Immature natural killer cell (primary cell): ENCODE measurements at regions not wholly inside any gene's neighbourhood (a gene's known extent, or its start where the extent isn't known, plus 50 kb on each side); places are given as distances from the start of the nearest gene placed in this dataset.

ENCODE experiments used
- DNase-seq, 3 donors: peaks; one replicate each; pipeline ENCODE4 v3.0.0; 2022; ENCODE audit warnings: mixed read lengths in 1 of 3
- H3K27ac Mint-ChIP-seq, 6 donors: one replicate each; pipeline ENCODE4 v1.8.0; 2020; ENCODE audit warnings: mixed read lengths in 6 of 6, mild to moderate bottlenecking in 5 of 6, inconsistent platforms in 4 of 6, moderate library complexity in 3 of 6
- H3K27me3 Mint-ChIP-seq, 3 donors: one replicate each; pipeline ENCODE4 v1.8.0; 2020 to 2021; ENCODE audit warnings: low read depth in 3 of 3, mild to moderate bottlenecking in 3 of 3, mixed read lengths in 3 of 3, moderate library complexity in 3 of 3, inconsistent platforms in 1 of 3
- H3K36me3 Mint-ChIP-seq, 3 donors: one replicate each; pipeline ENCODE4 v1.8.0; 2020; ENCODE audit warnings: mixed read lengths in 3 of 3, inconsistent platforms in 2 of 3, mild to moderate bottlenecking in 2 of 3
- H3K4me1 Mint-ChIP-seq, 2 donors: one replicate each; pipeline ENCODE4 v1.8.0; 2020; ENCODE audit warnings: inconsistent platforms in 2 of 2, mild to moderate bottlenecking in 2 of 2, mixed read lengths in 2 of 2, moderate library complexity in 1 of 2
- H3K4me3 Mint-ChIP-seq, 5 donors: one replicate each; pipeline ENCODE4 v1.8.0; 2020; ENCODE audit warnings: mild to moderate bottlenecking in 5 of 5, mixed read lengths in 5 of 5, inconsistent platforms in 3 of 5, moderate library complexity in 3 of 5
- H3K9me3 Mint-ChIP-seq, 6 donors: one replicate each; pipeline ENCODE4 v1.8.0; 2020; ENCODE audit warnings: mild to moderate bottlenecking in 6 of 6, mixed read lengths in 6 of 6, inconsistent platforms in 4 of 6, moderate library complexity in 3 of 6

DNA sequence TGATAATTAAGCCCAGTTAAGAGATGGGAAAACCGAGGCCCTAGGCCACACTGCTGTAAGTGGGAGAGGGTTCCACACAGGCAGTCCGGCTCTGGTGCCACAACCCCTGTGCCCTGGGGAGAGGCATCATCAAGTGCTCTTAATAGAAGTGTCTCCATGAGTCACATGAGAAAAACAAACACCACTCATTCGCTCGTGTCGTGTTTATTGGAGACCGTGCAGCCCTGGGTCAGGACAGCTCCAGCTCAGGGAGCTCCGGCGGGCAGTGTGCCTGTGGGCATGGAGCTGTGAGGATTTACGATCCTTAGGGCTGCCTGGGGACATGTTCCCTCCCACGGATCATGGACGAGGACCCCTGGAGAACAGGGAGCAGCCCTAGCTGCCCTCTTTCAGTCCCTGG, 658.5 kb downstream of the AJAP1 start:
- no peaks in the 10 kb centered on the region for H3K9me3 Mint-ChIP-seq
- H3K4me1 Mint-ChIP-seq, result no peaks in the 10 kb centered on the region
- H3K36me3 Mint-ChIP-seq, result no peaks in the 10 kb centered on the region
- no peak overlapping the region for H3K27ac Mint-ChIP-seq
- no peak for DNase-seq
- no peak overlapping the region for H3K4me3 Mint-ChIP-seq
- H3K27me3 Mint-ChIP-seq, result peaks cover 0 to 5% (median 2%) of the 10 kb centered on the region in 3 donors

DNA sequence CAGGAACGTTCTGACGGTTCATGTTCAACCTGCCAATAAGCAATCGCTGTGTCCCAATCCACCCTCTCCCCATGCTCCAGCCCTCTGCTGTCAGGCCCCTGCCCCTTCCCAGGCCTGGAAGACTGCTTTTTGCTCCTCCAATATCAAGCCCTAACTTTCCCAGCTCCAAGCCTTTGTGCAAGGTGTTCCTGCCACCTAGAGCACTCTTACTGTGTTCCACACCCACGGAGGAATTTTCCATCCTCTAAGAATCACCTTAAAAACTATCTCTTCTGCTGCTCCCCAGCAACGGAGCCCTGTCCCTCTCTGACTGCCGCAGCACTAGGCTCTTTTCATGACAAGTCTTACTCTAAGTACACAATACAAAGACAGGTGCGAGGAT, 657.9 kb downstream of the AJAP1 start:
- Mint-ChIP-seq H3K4me3 (no peak overlapping the region), H3K27ac (no peak overlapping the region), H3K9me3 (no peaks in the 10 kb centered on the region), H3K36me3 (no peaks in the 10 kb centered on the region), H3K4me1 (no peaks in the 10 kb centered on the region), H3K27me3 (peaks cover 0 to 5% (median 2%) of the 10 kb centered on the region in 3 donors)
- no peak for DNase-seq

DNA sequence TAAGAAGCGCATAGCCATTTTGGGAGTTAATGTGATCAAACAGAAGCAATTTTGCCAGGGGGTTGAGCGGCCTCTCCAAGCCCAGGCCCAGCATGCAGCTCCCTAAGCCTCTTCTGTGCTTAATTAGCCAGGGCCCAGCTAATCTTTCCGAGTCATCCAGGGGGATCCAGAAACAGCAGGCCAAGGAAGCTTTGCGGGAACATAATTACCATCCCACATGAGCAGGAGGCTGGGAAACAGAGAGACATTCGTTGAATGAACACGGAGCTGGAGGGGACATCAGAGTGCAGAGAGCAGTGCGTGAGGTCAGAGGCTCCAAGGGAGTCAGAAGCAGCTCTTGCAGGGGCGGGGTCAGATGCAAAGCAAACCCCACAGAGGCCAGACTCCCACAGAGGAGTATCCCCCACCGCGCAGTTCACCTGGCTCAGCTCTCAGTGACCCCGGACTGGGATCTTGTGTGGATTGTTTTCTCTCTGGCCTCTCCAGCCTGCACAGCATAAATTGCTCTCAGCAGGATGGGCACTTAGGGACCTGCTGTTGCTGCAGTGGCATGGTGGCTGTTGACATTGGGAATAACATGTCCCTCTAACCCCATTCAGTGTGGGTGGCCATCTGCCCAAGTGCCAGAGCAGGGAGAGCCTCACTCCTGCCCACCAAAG, 657.4 kb downstream of the AJAP1 start:
- Mint-ChIP-seq H3K4me3 (no peak overlapping the region), H3K36me3 (no peaks in the 10 kb centered on the region), H3K27ac (no peak overlapping the region), H3K4me1 (no peaks in the 10 kb centered on the region), H3K27me3 (peaks cover 0 to 4% (median 2%) of the 10 kb centered on the region in 3 donors), H3K9me3 (no peaks in the 10 kb centered on the region)
- DNase-seq, result no peak

DNA sequence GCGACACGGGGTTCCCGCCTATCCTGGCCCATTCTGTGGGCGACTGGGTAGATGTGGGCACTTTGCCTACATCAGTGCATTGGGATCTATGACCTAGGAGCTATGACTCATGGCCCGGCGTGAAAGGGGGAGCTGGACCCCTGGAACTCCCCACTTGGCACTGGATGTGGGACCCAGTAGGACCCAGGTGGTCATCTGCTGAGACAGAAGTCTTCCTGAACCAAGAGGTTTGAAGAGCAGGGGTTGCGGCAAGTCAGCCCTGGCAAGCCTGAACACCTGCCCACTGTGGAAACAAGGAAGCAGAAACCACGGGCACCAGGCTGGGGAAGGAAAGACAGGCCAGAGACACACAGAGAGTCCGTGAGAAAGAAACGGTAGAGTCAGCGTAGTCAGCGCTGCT, 656.7 kb downstream of the AJAP1 start:
- no peaks in the 10 kb centered on the region for H3K4me1 Mint-ChIP-seq
- DNase-seq, result no peak
- H3K9me3 Mint-ChIP-seq, result no peaks in the 10 kb centered on the region
- H3K36me3 Mint-ChIP-seq, result no peaks in the 10 kb centered on the region
- H3K27ac Mint-ChIP-seq, result no peak overlapping the region
- peaks cover 0 to 4% (median 2%) of the 10 kb centered on the region in 3 donors for H3K27me3 Mint-ChIP-seq
- H3K4me3 Mint-ChIP-seq, result no peak overlapping the region

DNA sequence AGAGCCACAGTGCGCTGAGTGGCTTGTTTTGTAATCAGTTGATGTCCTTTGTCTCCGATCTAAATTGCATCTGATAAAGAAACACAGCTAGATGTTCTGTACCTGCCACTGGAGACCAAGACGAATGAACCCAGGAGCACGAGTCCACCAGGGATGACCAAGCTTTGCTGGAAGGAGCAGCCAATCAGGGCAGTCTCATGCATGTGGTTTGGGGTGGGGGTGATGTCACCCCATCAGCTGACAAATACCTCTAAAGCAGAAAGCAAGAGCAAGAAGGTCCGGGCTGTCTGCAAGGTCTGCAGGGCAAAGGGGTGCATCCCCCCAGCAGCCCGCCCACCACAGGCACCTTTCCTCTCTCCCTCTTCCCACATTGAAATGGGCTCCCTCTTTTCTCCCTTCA, 653.8 kb downstream of the AJAP1 start:
- no peaks in the 10 kb centered on the region for H3K9me3 Mint-ChIP-seq
- H3K4me1 Mint-ChIP-seq, result no peaks in the 10 kb centered on the region
- DNase-seq, result no peak
- H3K36me3 Mint-ChIP-seq, result no peaks in the 10 kb centered on the region
- H3K27ac Mint-ChIP-seq, result no peak overlapping the region
- H3K4me3 Mint-ChIP-seq, result no peak overlapping the region
- peaks cover 0 to 4% (median 0%) of the 10 kb centered on the region in 3 donors for H3K27me3 Mint-ChIP-seq

DNA sequence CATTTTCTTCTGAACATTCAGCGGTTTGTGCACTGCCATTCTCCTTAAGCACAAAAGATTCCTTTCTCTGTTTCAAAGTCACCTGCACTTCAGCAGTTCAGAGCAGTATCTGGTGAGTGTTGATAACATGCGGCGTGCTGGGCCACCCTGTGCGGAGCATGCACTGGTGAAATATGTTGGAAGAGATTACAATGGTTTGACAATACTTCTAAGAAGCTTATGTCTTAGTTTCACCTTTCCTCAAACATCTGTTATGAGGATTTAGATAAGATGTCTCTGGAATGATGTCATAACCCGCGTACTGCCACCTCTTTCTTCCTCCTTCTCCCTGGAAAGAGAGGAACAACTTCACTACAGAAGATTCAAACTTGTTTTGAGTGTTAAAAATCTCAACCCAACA, 650.3 kb downstream of the AJAP1 start:
- no peaks in the 10 kb centered on the region for H3K4me1 Mint-ChIP-seq
- H3K9me3 Mint-ChIP-seq, result no peaks in the 10 kb centered on the region
- no peak overlapping the region for H3K27ac Mint-ChIP-seq
- no peaks in the 10 kb centered on the region for H3K36me3 Mint-ChIP-seq
- H3K4me3 Mint-ChIP-seq, result no peak overlapping the region
- peaks cover 0 to 4% (median 0%) of the 10 kb centered on the region in 3 donors for H3K27me3 Mint-ChIP-seq
- DNase-seq, result no peak

DNA sequence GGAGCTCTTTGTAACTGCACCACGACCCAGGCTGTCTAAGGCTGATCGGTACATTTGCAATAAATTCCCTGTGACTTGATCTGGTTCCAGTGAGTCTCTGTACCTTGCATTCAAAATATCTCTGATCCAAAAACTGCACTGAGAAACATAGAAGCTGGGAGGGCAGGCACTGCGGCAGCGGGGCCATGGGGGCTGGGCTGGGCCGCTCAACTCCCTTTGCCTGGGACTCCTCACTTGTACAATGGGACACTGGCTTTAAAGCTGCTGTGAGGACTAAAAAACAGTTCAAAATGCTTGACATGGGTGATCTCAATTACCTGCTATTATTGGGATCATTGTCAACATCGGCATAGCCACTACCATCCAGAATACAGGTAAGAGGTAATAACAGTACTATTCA, 644.0 kb downstream of the AJAP1 start:
- DNase-seq, result no peak
- no peak overlapping the region for H3K27ac Mint-ChIP-seq

DNA sequence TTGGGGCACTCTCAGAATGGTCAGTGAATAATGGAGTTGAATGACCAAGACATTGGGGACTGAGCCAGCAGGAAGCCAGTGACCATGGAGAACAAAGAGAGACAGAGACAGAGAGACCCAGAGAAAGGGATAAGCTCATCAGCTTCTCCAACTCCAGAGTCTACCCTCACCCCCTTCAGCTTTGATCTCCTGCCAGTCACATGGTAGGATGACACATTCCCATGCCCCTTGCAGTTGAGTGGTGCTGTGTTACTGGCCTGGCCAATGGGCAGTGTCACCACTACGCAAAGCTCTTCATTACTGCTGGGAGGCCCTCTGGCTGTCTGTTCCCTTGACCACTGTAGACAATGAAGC, 643.5 kb downstream of the AJAP1 start:
- H3K9me3 Mint-ChIP-seq, result no peaks in the 10 kb centered on the region
- no peak overlapping the region for H3K4me3 Mint-ChIP-seq
- H3K4me1 Mint-ChIP-seq, result no peaks in the 10 kb centered on the region
- peaks cover 2 to 11% (median 5%) of the 10 kb centered on the region in 3 donors for H3K27me3 Mint-ChIP-seq
- no peaks in the 10 kb centered on the region for H3K36me3 Mint-ChIP-seq
- H3K27ac Mint-ChIP-seq, result no peak overlapping the region
- no peak for DNase-seq

More for the DNA sequence above, 644.0 kb downstream of the AJAP1 start:
- no peak overlapping the region for H3K4me3 Mint-ChIP-seq
- H3K36me3 Mint-ChIP-seq, result no peaks in the 10 kb centered on the region
- no peaks in the 10 kb centered on the region for H3K4me1 Mint-ChIP-seq
- H3K27me3 Mint-ChIP-seq, result peaks cover 2 to 11% (median 5%) of the 10 kb centered on the region in 3 donors
- no peaks in the 10 kb centered on the region for H3K9me3 Mint-ChIP-seq

DNA sequence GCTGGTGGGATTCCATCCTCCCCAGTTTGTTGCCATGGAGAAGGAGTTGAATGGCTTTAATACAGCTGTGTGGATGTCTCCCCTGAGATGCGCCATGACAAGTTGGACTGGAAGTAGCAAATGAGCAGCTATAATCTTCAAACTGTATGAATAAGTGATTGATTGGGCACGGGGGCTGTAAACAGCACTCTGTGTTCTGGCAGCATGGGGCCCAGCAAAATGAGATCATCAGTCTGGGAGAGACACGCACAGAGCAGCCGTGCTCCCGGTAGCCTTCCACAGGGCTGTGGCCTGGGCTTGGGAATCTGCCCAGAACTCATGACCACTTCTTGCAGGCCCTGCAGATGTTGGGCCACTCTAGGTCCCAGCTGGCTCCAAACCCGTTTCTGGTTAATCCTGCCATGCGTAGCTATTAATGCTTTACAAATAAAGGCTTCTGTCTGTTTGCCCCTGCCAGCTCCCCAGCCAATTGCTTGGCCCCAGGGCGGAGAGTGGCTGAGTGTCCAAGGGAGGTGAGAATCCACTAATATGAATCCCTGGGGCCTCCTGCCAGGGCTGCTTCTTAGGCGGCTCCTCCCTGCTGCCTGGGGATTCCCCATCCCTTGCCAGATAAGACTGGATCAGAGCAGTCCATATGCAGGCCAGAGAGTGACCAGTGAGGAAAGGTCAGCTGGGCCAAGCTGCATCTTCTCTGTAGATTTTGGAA, 642.9 kb downstream of the AJAP1 start:
- no peak for DNase-seq
- no peak overlapping the region for H3K4me3 Mint-ChIP-seq
- H3K9me3 Mint-ChIP-seq, result no peaks in the 10 kb centered on the region
- H3K36me3 Mint-ChIP-seq, result no peaks in the 10 kb centered on the region
- no peaks in the 10 kb centered on the region for H3K4me1 Mint-ChIP-seq
- peaks cover 2 to 11% (median 5%) of the 10 kb centered on the region in 3 donors for H3K27me3 Mint-ChIP-seq
- no peak overlapping the region for H3K27ac Mint-ChIP-seq

DNA sequence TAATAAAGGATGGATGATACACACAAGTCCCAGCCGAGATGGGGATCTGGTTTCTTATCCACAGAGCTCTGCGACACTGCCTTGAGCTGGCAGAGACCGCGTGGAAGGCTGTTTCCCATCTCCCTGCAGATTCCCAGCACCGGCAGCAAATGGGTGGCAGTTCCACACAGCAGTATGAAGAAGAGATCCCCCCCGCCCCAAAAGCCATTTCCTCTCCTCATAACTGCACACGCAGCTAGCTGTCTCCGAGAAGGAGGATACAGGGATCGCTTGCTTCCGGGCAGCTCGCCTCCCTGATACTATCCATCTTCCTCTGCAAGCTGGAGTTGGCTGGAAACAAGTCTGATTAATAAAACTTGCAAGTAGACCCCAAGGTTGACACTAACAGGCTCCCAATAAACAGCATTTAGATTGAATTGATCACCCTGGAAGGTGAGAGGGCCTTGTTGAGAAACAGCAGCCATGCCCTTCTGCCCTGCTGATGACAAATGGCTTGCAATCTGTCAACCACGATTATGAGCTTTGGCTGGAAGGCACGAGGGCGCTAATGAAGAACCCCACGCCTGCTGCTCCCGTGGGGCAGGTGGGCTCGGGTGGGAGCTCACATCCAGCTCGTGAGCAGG, 642.3 kb downstream of the AJAP1 start:
- DNase-seq, result no peak
- Mint-ChIP-seq H3K27ac (no peak overlapping the region), H3K27me3 (peaks cover 2 to 11% (median 5%) of the 10 kb centered on the region in 3 donors), H3K4me1 (no peaks in the 10 kb centered on the region), H3K9me3 (no peaks in the 10 kb centered on the region), H3K4me3 (no peak overlapping the region), H3K36me3 (no peaks in the 10 kb centered on the region)

DNA sequence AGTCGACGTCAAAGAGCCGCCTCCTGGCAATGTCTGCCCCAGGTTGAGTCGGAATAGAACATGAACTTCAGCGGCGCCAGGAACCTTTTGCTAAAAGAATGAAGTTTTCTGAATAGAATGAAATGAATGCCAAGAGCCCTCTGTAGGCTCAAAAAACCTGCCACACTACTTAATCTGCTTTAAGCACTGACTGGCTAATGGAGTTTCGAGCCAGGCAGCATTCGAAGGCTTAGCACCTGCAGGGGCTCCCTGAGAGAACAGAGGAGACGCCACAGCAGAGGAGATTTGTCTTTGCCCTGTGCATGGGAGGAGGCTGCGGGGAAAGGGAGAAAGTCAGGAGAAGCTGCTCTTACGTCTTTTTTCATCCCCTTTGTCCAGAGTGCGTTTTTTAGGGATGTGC, 641.7 kb downstream of the AJAP1 start:
- Mint-ChIP-seq H3K36me3 (no peaks in the 10 kb centered on the region), H3K4me3 (no peak overlapping the region), H3K27ac (no peak overlapping the region), H3K9me3 (no peaks in the 10 kb centered on the region), H3K4me1 (no peaks in the 10 kb centered on the region), H3K27me3 (peaks cover 2 to 11% (median 3%) of the 10 kb centered on the region in 3 donors)
- DNase-seq, result no peak

DNA sequence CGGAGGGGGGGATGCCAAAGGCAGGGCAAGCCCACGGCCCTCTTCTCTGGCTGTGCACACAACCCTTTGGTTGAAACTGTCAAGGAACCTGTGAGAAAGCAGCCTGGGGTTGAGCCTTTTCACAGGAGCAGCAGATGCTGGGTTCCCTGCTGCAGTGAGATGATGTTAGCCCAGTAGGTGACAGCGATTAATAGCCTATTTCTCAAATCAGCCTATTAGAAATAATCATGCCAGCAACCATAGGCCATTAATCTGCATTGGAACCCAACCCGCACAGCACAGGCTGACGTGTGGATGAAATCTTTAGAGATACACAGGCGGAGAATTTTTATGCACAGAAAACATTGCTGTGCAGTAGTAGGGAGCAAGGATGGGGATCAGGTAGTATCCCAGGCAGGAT, 637.5 kb downstream of the AJAP1 start:
- Mint-ChIP-seq H3K4me3 (no peak overlapping the region), H3K9me3 (no peaks in the 10 kb centered on the region), H3K4me1 (no peaks in the 10 kb centered on the region), H3K36me3 (no peaks in the 10 kb centered on the region), H3K27me3 (peaks cover 0 to 14% (median 0%) of the 10 kb centered on the region in 3 donors), H3K27ac (no peak overlapping the region)
- DNase-seq, result no peak

DNA sequence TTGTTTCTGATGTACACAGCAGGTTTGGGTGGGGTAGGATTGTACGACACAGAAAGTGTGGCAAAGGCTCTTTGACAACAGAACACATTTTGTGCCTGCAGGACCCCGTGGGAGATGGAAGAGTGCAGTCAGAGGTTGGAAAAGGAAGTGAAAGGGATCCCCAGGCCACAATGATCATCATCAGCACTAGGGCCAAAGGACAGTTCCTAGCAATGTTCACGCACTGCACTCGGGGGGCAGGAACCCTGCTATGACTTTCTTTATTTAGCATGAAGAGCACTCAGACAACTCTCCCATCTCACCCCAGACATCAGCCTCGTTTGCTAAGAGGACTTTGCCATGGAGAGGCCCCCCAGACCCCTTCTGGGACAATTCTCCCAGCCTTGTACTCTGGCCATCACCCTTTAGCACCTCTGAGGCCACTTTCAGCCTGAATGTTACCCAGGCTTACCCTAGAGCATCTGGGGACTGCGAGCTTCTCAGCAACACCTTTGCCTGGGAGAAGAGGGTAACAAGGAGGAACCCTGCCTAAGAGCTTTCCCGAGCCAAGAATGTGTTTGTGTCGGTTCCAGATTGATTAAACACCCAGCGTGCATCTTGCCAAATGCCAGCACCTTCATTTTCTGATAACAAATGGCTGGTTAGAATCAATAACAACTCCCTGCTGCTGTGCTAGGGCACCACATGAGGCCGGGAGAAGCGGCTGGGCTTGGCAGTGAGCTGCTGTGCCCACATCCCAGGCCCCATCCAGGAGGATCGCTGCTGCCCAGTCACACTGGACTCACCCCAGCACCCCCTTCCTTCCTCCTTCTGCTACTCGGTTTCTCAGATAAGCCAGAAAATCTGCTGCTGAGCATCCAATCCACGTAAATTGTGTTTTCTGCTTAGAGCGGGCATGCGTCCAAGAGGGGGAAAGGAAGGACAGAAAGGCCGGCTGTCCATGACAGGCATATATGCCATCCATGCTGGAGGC, 633.1 kb downstream of the AJAP1 start:
- H3K36me3 Mint-ChIP-seq, result no peaks in the 10 kb centered on the region
- no peaks in the 10 kb centered on the region for H3K4me1 Mint-ChIP-seq
- H3K9me3 Mint-ChIP-seq, result no peaks in the 10 kb centered on the region
- H3K4me3 Mint-ChIP-seq, result no peak overlapping the region
- H3K27ac Mint-ChIP-seq, result no peak overlapping the region
- peaks cover 0 to 5% (median 4%) of the 10 kb centered on the region in 3 donors for H3K27me3 Mint-ChIP-seq
- no peak for DNase-seq

DNA sequence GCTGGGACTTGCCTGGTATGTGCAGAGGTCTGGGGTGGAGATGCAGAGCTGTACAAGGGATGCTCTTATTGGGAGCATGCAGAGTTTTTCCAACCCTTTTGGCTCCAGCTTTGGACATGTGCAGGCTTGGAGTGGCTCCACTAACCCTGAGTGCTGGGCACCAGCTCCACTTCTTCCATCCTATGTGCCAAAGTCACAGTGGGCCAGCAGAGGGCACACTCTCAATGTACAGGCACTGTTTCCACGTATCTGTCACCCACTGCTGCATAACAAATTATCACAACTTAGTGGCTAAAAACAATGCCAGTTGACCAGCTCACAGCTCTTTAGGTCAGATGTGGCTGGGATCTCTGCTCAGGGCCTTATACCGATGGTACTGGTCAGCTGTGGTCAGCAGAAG, 631.8 kb downstream of the AJAP1 start:
- no peaks in the 10 kb centered on the region for H3K36me3 Mint-ChIP-seq
- peaks cover 0 to 5% (median 4%) of the 10 kb centered on the region in 3 donors for H3K27me3 Mint-ChIP-seq
- no peaks in the 10 kb centered on the region for H3K9me3 Mint-ChIP-seq
- DNase-seq, result peak in 1 of 3 donors; percentile 34
- H3K4me1 Mint-ChIP-seq, result no peaks in the 10 kb centered on the region
- H3K4me3 Mint-ChIP-seq, result no peak overlapping the region
- no peak overlapping the region for H3K27ac Mint-ChIP-seq
